ENCODE measurements at regions not wholly inside any gene's neighbourhood (a gene's known extent, or its start where the extent isn't known, plus 50 kb on each side); places are given as distances from the start of the nearest gene placed in this dataset.

GRCh38 chr2:111689941-111690340 lies 194.1 kb downstream of the ANAPC1 start:
- Histone ChIP-seq H3K9ac (ENCODE audit: insufficient read length, low read depth) (no peak overlapping the region), H3K27me3 (ENCODE audit: insufficient read depth, insufficient read length) (no peaks in the 10 kb centered on the region), H3K9me3 (ENCODE audit: insufficient read depth, low read length) (no peaks in the 10 kb centered on the region), H3K36me3 (ENCODE audit: insufficient read depth, insufficient read length, low read length) (no peaks in the 10 kb centered on the region), H3K4me1 (ENCODE audit: insufficient read depth, insufficient read length) (no peaks in the 10 kb centered on the region), H3K4me3 (ENCODE audit: insufficient read length, low read depth) (no peak overlapping the region)
- TF ChIP-seq ZNF274 (IDR thresholded peaks at IDR 0.05; ENCODE audit: low read depth, low read length) = no peak
- no peak for TF ChIP-seq SUZ12 (IDR thresholded peaks at IDR 0.05; ENCODE audit: extremely low read depth, insufficient read depth, insufficient read length)
- TF ChIP-seq YY1 (IDR thresholded peaks at IDR 0.05; ENCODE audit: insufficient read depth, insufficient read length) = no peak
- DNase-seq (ENCODE audit: low read depth, low spot score) = no peak

- Histone ChIP-seq H3K36me3 (ENCODE audit: insufficient read depth, insufficient read length, low read length) (no peaks in the 10 kb centered on the region), H3K27me3 (ENCODE audit: insufficient read depth, insufficient read length) (no peaks in the 10 kb centered on the region), H3K9me3 (ENCODE audit: insufficient read depth, low read length) (peaks cover 4% of the 10 kb centered on the region; the same call in 1 of the 2 replicates), H3K9ac (ENCODE audit: insufficient read length, low read depth) (no peak overlapping the region), H3K4me3 (ENCODE audit: insufficient read length, low read depth) (no peak overlapping the region), H3K4me1 (ENCODE audit: insufficient read depth, insufficient read length) (no peaks in the 10 kb centered on the region)
- DNase-seq (ENCODE audit: low read depth, low spot score) = no peak
- TF ChIP-seq SUZ12 (IDR thresholded peaks at IDR 0.05; ENCODE audit: extremely low read depth, insufficient read depth, insufficient read length) (no peak), ZNF274 (IDR thresholded peaks at IDR 0.05; ENCODE audit: low read depth, low read length) (no peak), YY1 (IDR thresholded peaks at IDR 0.05; ENCODE audit: insufficient read depth, insufficient read length) (no peak)
Measured at GRCh38 chr2:111691164-111691875, 192.7 kb downstream of the ANAPC1 start.

GRCh38 chr2:111692311-111692710 lies 191.7 kb downstream of the ANAPC1 start:
- Histone ChIP-seq H3K36me3 (ENCODE audit: insufficient read depth, insufficient read length, low read length) (no peaks in the 10 kb centered on the region), H3K9me3 (ENCODE audit: insufficient read depth, low read length) (peaks cover 4% of the 10 kb centered on the region; the same call in 1 of the 2 replicates), H3K4me3 (ENCODE audit: insufficient read length, low read depth) (no peak overlapping the region), H3K27me3 (ENCODE audit: insufficient read depth, insufficient read length) (no peaks in the 10 kb centered on the region), H3K4me1 (ENCODE audit: insufficient read depth, insufficient read length) (no peaks in the 10 kb centered on the region), H3K9ac (ENCODE audit: insufficient read length, low read depth) (no peak overlapping the region)
- no peak for TF ChIP-seq SUZ12 (IDR thresholded peaks at IDR 0.05; ENCODE audit: extremely low read depth, insufficient read depth, insufficient read length)
- no peak for TF ChIP-seq ZNF274 (IDR thresholded peaks at IDR 0.05; ENCODE audit: low read depth, low read length)
- DNase-seq (ENCODE audit: low read depth, low spot score) = no peak

- no peaks in the 10 kb centered on the region for H3K27me3 ChIP-seq (ENCODE audit: insufficient read depth, insufficient read length)
- TF ChIP-seq ZNF274 (IDR thresholded peaks at IDR 0.05; ENCODE audit: low read depth, low read length) (no peak), YY1 (IDR thresholded peaks at IDR 0.05; ENCODE audit: insufficient read depth, insufficient read length) (no peak), SUZ12 (IDR thresholded peaks at IDR 0.05; ENCODE audit: extremely low read depth, insufficient read depth, insufficient read length) (no peak)
- no peak overlapping the region for H3K4me3 ChIP-seq (ENCODE audit: insufficient read length, low read depth)
- H3K4me1 ChIP-seq (ENCODE audit: insufficient read depth, insufficient read length) = peaks cover 3% of the 10 kb centered on the region
- peaks cover 4% of the 10 kb centered on the region; the same call in 1 of the 2 replicates for H3K9me3 ChIP-seq (ENCODE audit: insufficient read depth, low read length)
- no peak for DNase-seq (ENCODE audit: low read depth, low spot score)
- H3K9ac ChIP-seq (ENCODE audit: insufficient read length, low read depth) = no peak overlapping the region
- H3K36me3 ChIP-seq (ENCODE audit: insufficient read depth, insufficient read length, low read length) = no peaks in the 10 kb centered on the region
Measured at GRCh38 chr2:111694700-111695101, 189.3 kb downstream of the ANAPC1 start.

- peaks cover 4% of the 10 kb centered on the region; the same call in 1 of the 2 replicates for H3K9me3 ChIP-seq (ENCODE audit: insufficient read depth, low read length)
- no peak overlapping the region for H3K4me3 ChIP-seq (ENCODE audit: insufficient read length, low read depth)
- no peaks in the 10 kb centered on the region for H3K27me3 ChIP-seq (ENCODE audit: insufficient read depth, insufficient read length)
- H3K36me3 ChIP-seq (ENCODE audit: insufficient read depth, insufficient read length, low read length) = no peaks in the 10 kb centered on the region
- TF ChIP-seq YY1 (IDR thresholded peaks at IDR 0.05; ENCODE audit: insufficient read depth, insufficient read length) = no peak
- no peak for TF ChIP-seq ZNF274 (IDR thresholded peaks at IDR 0.05; ENCODE audit: low read depth, low read length)
- TF ChIP-seq SUZ12 (IDR thresholded peaks at IDR 0.05; ENCODE audit: extremely low read depth, insufficient read depth, insufficient read length) = no peak
- H3K9ac ChIP-seq (ENCODE audit: insufficient read length, low read depth) = no peak overlapping the region
- no peak for DNase-seq (ENCODE audit: low read depth, low spot score)
- H3K4me1 ChIP-seq (ENCODE audit: insufficient read depth, insufficient read length) = peaks cover 3% of the 10 kb centered on the region
Measured at GRCh38 chr2:111695441-111696007, 188.5 kb downstream of the ANAPC1 start.

- no peak for DNase-seq (ENCODE audit: low read depth, low spot score)
- Histone ChIP-seq H3K9me3 (ENCODE audit: insufficient read depth, low read length) (peaks cover 6% of the 10 kb centered on the region; the same call in 1 of the 2 replicates), H3K36me3 (ENCODE audit: insufficient read depth, insufficient read length, low read length) (no peaks in the 10 kb centered on the region), H3K4me1 (ENCODE audit: insufficient read depth, insufficient read length) (peaks cover 3% of the 10 kb centered on the region), H3K4me3 (ENCODE audit: insufficient read length, low read depth) (no peak overlapping the region), H3K27me3 (ENCODE audit: insufficient read depth, insufficient read length) (no peaks in the 10 kb centered on the region), H3K9ac (ENCODE audit: insufficient read length, low read depth) (no peak overlapping the region)
- TF ChIP-seq ZNF274 (IDR thresholded peaks at IDR 0.05; ENCODE audit: low read depth, low read length) (no peak), YY1 (IDR thresholded peaks at IDR 0.05; ENCODE audit: insufficient read depth, insufficient read length) (no peak), SUZ12 (IDR thresholded peaks at IDR 0.05; ENCODE audit: extremely low read depth, insufficient read depth, insufficient read length) (no peak)
Measured at GRCh38 chr2:111696226-111696625, 187.8 kb downstream of the ANAPC1 start.

- TF ChIP-seq SUZ12 (IDR thresholded peaks at IDR 0.05; ENCODE audit: extremely low read depth, insufficient read depth, insufficient read length) (no peak), ZNF274 (IDR thresholded peaks at IDR 0.05; ENCODE audit: low read depth, low read length) (no peak), YY1 (IDR thresholded peaks at IDR 0.05; ENCODE audit: insufficient read depth, insufficient read length) (no peak)
- peaks cover 7% of the 10 kb centered on the region for H3K4me1 ChIP-seq (ENCODE audit: insufficient read depth, insufficient read length)
- H3K27me3 ChIP-seq (ENCODE audit: insufficient read depth, insufficient read length) = no peaks in the 10 kb centered on the region
Measured at GRCh38 chr2:111697560-111697959, 186.4 kb downstream of the ANAPC1 start.

More at GRCh38 chr2:111697560-111697959, 186.4 kb downstream of the ANAPC1 start:
- H3K9me3 ChIP-seq (ENCODE audit: insufficient read depth, low read length) = peaks cover 9% of the 10 kb centered on the region; the same call in 1 of the 2 replicates
- no peaks in the 10 kb centered on the region for H3K36me3 ChIP-seq (ENCODE audit: insufficient read depth, insufficient read length, low read length)
- H3K9ac ChIP-seq (ENCODE audit: insufficient read length, low read depth) = no peak overlapping the region
- DNase-seq (ENCODE audit: low read depth, low spot score) = no peak
- no peak overlapping the region for H3K4me3 ChIP-seq (ENCODE audit: insufficient read length, low read depth)

All from NT2/D1 (cell line).